NCI-H187 (cell line): ENCODE measurements at regions not wholly inside any gene's neighbourhood (a gene's known extent, or its start where the extent isn't known, plus 50 kb on each side); places are given as distances from the start of the nearest gene placed in this dataset.
"Not testable (repeated sequence)": the region's sequence is repeated elsewhere in the genome, so short reads cannot be mapped to it uniquely, and the experiment has no call there.

Experiments
- DNase-seq, 2 experiments: peaks; one replicate each; lab custom pipeline; 2025; lab: John Stamatoyannopoulos, UW

- DNase-seq, result no peak
These were observed 323.4 kb downstream of the CDH19 start for GRCh38 chr18:66280470-66280869.

DNA sequence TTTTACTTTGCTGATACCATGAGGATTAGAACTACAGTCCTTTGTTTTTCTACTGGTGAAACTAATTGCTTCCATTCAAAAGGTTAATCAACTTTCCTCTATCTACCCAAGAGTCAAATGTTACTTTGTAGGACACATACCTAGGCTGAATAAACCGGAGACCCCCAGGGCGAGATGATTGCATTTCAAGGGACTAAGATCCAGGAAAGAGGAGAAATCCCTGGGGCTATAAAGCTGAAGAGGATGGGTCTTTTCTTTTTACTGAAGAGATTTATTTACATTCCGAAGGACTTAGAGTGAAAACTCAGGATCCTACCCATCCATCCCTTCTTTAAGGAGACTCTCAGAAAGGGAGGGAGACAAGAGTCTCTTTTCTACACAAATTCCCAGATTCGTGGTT, 331.9 kb downstream of the CDH19 start:
- DNase-seq, result no peak

DNA sequence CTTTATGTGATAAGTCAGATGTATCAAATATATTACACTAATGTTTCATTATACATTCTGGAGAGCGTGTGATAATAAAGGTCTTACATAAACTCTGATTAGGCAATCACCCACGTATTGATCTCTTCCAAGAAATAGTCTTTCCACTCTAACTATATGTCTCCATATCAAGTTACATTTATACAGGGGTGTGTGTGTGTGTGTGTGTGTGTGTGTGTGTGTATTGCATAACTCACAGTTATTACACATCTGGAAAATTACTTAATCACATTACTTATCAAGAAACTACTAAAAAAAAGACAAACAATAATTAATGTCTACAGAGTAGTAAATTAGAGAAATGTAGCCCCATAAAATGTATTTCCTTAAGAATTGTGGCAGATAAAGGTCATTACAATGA, 339.8 kb downstream of the CDH19 start:
- no peak for DNase-seq

GRCh38 chr18:66254121-66254520, 349.8 kb downstream of the CDH19 start:
- DNase-seq, result no peak

GRCh38 chr18:66252703-66253102, 351.2 kb downstream of the CDH19 start:
- DNase-seq, result no peak

DNA sequence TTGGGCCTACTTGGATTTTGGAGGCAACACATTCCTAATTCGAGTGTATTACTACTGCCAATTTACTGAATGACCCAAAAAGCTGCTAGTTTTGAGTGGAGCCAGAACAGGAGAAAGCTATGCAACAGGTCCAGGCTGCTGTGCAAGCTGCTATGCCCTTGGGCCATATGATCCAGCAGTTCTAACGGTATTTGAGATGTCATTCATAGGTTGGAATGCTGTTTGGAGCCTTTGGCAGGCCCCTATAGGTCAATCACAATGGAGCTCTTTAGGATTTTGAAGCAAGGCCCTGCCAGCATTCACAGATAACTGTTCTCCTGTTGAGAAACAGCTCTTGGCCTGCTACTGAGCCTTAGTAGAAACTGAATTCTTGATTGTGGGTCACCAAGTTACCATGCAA, 368.7 kb downstream of the CDH19 start:
- DNase-seq, result no peak

DNA sequence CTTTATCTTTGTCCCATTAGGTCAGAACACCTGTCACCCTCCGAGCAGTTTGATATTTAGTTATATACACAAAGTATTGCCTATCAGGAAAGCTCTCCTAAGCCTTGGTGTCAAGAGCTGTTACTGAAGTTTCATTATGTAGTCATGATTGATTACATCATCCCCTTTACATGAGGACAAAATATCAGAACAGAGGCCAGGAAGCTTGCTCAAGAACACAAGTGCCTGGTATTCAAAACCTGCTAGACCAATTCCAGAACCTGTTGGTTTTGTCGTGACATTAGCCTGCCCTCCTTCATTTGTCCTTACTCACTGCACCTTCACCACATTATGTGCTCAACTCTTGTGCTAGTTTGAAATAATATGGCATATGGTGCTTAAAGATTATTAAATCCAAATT, 377.1 kb downstream of the CDH19 start:
- DNase-seq, result no peak

DNA sequence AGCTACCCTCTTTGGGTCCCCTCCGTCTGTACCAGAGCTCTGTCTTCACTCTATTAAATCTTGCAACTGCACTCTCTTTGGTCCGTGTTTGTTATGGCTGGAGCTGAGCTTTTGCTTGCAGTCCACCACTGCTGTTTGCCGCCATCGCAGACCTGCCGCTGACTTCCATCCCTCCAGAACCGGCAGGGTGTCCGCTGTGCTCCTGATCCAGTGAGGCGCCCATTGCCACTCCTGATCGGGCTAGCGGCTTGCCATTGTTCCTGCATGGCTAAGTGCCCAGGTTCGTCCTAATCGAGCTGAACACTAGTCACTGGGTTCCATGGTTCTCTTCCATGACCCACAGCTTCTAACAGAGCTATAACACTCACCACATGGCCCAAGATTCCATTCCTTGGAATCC, 380.6 kb downstream of the CDH19 start:
- not testable (repeated sequence) for DNase-seq

DNA sequence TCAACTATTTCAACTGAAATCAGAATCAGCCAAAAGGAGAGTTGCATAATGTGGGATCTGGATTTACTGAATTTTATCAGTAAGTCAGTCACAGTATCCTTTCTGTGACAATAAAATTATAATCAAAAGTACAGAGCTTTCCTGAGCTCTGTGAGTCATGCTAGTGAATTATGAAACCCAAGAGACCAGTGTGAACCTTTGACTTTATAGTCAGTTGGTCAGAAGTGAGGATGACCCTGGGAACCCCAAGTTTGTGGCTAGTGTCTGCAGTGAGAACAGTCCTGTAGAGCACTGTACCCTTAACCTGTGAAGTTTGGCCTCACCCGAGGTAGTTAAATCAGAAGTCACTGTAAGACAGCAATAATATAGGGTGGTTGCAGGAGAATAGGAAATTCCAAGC, 381.7 kb downstream of the CDH19 start:
- no peak for DNase-seq

DNA sequence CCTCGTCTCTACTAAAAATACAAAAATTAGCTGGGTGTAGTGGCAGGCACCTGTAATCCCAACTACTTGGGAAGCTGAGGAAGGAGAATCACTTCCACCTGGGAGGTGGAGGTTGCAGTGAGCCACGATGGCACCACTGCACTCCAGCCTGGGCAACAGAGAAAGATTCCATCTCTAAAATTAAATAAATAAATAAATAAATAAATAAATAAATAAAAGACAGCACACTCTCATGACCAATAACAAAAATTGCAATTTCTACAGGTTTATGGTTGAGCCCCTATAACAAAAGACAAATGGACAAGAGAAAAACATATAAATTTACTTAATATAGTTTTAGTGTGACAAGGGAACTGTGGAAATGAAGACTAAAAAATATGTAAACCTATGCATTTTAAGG, 384.1 kb downstream of the CDH19 start:
- no peak for DNase-seq

- no peak for DNase-seq
These were observed 392.1 kb downstream of the CDH19 start for GRCh38 chr18:66211749-66212148.

DNA sequence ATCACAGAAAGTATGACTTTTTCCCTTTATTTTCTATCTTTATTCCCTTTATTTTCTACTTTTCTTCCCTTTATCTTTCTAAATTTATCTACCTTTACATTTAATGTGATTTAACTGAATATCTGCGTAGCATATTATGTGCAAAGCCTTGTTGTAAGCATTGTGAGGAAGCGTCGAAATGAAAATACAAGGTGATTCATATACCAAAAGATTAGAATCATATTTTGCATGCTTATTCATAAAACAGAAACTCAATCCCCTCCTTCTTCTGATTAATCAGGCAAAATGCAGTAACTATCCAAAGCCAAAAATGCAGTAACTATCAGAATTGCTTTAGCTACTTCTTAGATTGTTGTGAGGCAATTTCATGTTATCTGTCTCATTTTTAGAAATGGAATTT, 393.0 kb downstream of the CDH19 start:
- DNase-seq, result no peak

GRCh38 chr18:66209656-66210055, 394.2 kb downstream of the CDH19 start:
- no peak for DNase-seq

- DNase-seq, result no peak
These were observed 407.1 kb downstream of the CDH19 start for GRCh38 chr18:66196805-66197204.

GRCh38 chr18:66193938-66194337, 410.0 kb downstream of the CDH19 start:
- DNase-seq, result no peak

- no peak for DNase-seq
These were observed 410.5 kb downstream of the CDH19 start for GRCh38 chr18:66193394-66193793.

DNA sequence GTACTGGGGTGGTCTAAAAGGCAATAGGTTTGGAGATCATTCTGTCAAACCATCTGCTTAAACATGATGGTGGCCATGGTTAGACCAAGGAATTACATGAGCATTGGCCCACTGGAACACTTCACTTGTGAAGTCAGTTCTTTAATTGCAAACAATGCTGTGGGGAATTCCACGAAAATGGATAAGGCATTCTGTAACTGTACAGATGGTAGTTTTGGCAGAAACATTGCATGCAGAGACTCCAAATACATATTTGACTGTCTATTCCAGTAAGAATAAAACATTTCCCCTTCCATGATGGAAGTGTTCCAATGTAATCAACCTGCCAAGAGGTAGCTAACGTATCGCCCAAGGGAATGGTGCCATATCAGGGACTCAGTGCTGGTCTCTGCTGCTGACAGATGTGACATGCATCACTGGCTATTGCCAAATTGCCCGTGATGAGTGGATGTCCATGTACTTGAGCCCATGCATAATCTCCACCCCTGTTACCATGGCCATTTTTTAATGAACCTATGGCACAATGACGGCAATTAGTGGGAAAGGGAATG, 417.9 kb downstream of the CDH7 start:
- no peak for DNase-seq

DNA sequence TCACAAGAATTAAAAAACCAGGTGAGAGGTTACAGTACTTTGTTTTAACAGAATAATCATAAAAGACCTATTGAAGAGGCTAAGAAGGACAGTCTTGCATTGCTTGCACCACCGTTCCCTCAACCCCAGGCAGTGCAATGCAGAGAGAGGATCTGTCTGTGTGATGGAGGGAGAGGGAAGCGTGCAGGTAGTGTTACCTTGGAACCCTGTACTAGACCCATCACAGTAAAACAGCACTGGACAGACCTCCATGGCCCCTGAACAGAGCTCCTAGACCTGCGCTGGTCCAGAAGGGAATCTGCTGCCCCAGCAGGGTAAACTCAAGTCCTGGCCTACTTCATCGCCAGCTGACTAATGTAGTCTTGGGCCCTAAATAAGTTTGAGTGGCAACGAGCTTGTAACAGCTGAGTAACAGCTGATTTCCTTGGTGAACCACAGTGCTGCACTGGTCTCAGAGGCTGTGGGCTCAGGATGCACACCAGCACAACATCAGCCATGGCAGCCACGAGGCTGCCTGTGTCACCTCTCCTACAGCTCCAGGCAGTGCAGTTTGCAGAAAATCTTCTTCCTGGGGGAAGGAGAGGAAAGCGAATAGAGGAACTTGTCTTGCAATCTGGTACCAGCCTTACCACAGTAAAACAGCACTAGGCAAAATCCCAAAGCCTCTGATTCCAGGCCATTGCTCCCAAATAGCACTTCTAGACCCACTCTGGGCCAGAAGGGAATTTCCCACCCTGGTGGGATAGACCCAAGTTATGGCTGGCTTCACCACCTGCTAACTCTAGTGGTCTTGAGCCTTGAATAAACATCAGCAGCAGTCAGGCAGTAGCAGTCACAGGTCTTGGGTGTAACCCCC, 417.2 kb downstream of the CDH7 start:
- no peak for DNase-seq

DNA sequence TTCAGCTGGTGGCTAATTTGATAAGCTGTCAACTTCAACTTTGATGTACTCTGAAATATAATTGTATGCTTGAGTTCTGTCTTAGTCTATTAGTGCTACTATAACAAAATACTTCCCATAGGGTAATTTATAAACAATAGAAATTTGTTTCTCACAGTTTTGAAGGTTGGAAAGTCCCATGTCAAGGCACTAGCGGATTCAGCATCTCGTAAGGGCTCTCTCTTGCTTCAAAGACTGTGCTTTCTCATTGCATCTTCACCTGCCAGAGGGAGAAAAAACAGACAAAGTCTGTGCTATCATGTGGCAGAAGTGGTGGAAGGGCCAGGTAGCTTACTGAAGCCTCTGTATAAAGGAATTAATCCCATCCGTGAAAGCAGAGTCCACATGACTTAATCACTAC, 409.2 kb downstream of the CDH7 start:
- DNase-seq, result no peak

DNA sequence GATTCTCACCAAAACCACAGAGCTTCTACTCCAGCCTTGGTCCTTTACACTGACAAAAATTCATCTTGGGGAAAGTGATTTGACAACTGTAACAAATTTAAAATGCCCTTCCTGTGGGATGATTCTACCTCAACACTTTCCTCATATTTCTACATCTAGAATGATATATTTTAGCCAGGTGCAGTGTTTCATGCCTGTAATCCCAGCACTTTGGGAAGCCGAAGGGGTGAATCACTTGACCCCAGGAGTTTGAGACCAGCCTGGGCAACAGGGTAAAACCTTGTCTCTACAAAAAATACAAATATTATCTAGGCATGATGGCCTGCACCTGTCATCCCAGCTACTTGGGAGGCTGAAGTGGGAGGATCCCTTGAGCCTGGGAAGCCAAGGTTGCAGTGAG, 408.6 kb downstream of the CDH7 start:
- no peak for DNase-seq

GRCh38 chr18:66156946-66157687, 406.3 kb downstream of the CDH7 start:
- DNase-seq, result no peak

- DNase-seq, result no peak
These were observed 399.8 kb downstream of the CDH7 start for GRCh38 chr18:66150650-66151049.

GRCh38 chr18:66143029-66143428, 392.2 kb downstream of the CDH7 start:
- no peak for DNase-seq
